GM12873 (cell line): ENCODE measurements at regions not wholly inside any gene's neighbourhood (a gene's known extent, or its start where the extent isn't known, plus 50 kb on each side); places are given as distances from the start of the nearest gene placed in this dataset.

ENCODE experiments used
- CTCF ChIP-seq: IDR thresholded peaks from 2 replicates; pipeline ENCODE4 v1.5.1; 2012; ENCODE audit warnings: low read depth, mild to moderate bottlenecking, moderate library complexity, low read length, control low read depth; ENCODE audit not compliant: insufficient read depth; ENCODE audit errors: missing control alignments

- no peak for TF ChIP-seq CTCF
Observed at GRCh38 chr3:152193673-152194267, 75.0 kb upstream of the MBNL1 start.

GRCh38 chr3:152195206-152195605 is 73.5 kb upstream of the MBNL1 start:
- TF ChIP-seq CTCF, result no peak

GRCh38 chr3:152196782-152197181 is 71.9 kb upstream of the MBNL1 start:
- no peak for TF ChIP-seq CTCF

GRCh38 chr3:152197451-152197850 is 71.3 kb upstream of the MBNL1 start:
- TF ChIP-seq CTCF, result no peak

- no peak for TF ChIP-seq CTCF
Observed at GRCh38 chr3:152197937-152198336, 70.8 kb upstream of the MBNL1 start.

GRCh38 chr3:152198665-152199064 is 70.1 kb upstream of the MBNL1 start:
- no peak for TF ChIP-seq CTCF

GRCh38 chr3:152199102-152199840 is 69.5 kb upstream of the MBNL1 start:
- no peak for TF ChIP-seq CTCF
